ENCODE measurements at regions not wholly inside any gene's neighbourhood (a gene's known extent, or its start where the extent isn't known, plus 50 kb on each side); places are given as distances from the start of the nearest gene placed in this dataset.

- no peaks in the 10 kb centered on the region for H3K27me3 ChIP-seq (ENCODE audit: control insufficient read depth, insufficient read depth, low read length)
- H3K4me3 ChIP-seq (ENCODE audit: low read length) = peak overlapping the region; percentile 34
- peak; percentile 7 to 60 for DNase-seq
- WGBS (ENCODE audit: insufficient coverage, low lambda C conversion rate) = 3% methylated on average over 10 of the region's 11 CpGs
- peaks cover 7% of the 10 kb centered on the region for H3K9me3 ChIP-seq (ENCODE audit: control insufficient read depth, low read depth, low read length)
- no peaks in the 10 kb centered on the region for H3K36me3 ChIP-seq (ENCODE audit: control insufficient read depth, insufficient read depth, low read length)
- no peaks in the 10 kb centered on the region for H3K4me1 ChIP-seq (ENCODE audit: control insufficient read depth, insufficient read depth, low read length)
- H3K27ac ChIP-seq (ENCODE audit: low read length) = peak overlapping the region; percentile 27
Observed at GRCh38 chr4:177907736-177908424, 465.6 kb upstream of the AGA start.

- no peak for DNase-seq
- Histone ChIP-seq H3K9me3 (ENCODE audit: control insufficient read depth, low read depth, low read length) (no peaks in the 10 kb centered on the region), H3K27me3 (ENCODE audit: control insufficient read depth, insufficient read depth, low read length) (no peaks in the 10 kb centered on the region), H3K27ac (ENCODE audit: low read length) (no peak overlapping the region), H3K4me3 (ENCODE audit: low read length) (no peak overlapping the region), H3K36me3 (ENCODE audit: control insufficient read depth, insufficient read depth, low read length) (no peaks in the 10 kb centered on the region), H3K4me1 (ENCODE audit: control insufficient read depth, insufficient read depth, low read length) (no peaks in the 10 kb centered on the region)
- WGBS (ENCODE audit: insufficient coverage, low lambda C conversion rate) = 60% methylated on average over 1 of the region's 1 CpG
Observed at GRCh38 chr4:177921715-177922114, 479.5 kb upstream of the AGA start.

DNA sequence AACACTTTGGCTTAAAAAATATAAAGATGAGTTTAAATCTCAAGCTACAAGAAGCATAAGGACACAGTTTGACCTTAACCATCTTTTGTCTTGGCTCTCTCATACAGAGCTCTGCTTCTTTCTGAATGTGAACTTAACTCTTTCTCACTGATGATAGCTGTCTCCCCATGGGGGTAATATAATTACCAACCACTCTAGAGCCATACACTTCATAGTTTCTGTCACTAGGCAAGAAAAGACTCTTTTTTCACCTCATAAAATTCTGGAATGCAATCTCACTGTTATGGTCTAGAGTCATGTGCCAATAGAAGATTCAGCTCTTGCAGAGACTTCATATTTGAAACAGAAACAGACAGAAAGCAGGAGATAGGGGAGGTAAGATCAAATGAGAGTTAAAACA lies 481.7 kb upstream of the AGA start:
- Histone ChIP-seq H3K4me1 (ENCODE audit: control insufficient read depth, insufficient read depth, low read length) (no peaks in the 10 kb centered on the region), H3K9me3 (ENCODE audit: control insufficient read depth, low read depth, low read length) (no peaks in the 10 kb centered on the region), H3K27me3 (ENCODE audit: control insufficient read depth, insufficient read depth, low read length) (no peaks in the 10 kb centered on the region), H3K36me3 (ENCODE audit: control insufficient read depth, insufficient read depth, low read length) (no peaks in the 10 kb centered on the region), H3K27ac (ENCODE audit: low read length) (no peak overlapping the region), H3K4me3 (ENCODE audit: low read length) (no peak overlapping the region)
- DNase-seq = no peak

DNA sequence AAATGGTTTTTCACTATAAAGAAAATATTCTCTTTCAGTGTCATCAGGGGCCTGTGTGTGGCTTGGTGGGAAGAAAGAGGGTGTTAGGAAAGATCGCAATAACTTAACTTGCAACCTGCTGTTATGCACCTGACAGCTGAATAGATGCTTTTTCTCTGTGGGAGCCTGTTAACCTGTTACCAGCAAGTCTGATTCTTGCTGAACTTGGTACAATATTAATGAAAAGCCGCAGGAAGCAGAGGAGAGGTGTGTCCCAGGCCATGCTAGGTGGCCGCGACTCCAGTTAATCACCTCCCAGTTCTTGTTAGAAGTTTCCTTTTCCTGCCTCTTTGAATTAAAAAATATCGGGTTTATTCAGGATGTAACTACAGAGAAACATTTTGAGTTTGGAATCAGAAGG lies 494.8 kb upstream of the AGA start:
- Histone ChIP-seq H3K4me3 (ENCODE audit: low read length) (no peak overlapping the region), H3K27ac (ENCODE audit: low read length) (no peak overlapping the region), H3K4me1 (ENCODE audit: control insufficient read depth, insufficient read depth, low read length) (no peaks in the 10 kb centered on the region), H3K27me3 (ENCODE audit: control insufficient read depth, insufficient read depth, low read length) (no peaks in the 10 kb centered on the region), H3K36me3 (ENCODE audit: control insufficient read depth, insufficient read depth, low read length) (no peaks in the 10 kb centered on the region), H3K9me3 (ENCODE audit: control insufficient read depth, low read depth, low read length) (no peaks in the 10 kb centered on the region)
- DNase-seq = no peak
- 90% methylated on average over 1 of the region's 5 CpGs for WGBS (ENCODE audit: insufficient coverage, low lambda C conversion rate)

DNA sequence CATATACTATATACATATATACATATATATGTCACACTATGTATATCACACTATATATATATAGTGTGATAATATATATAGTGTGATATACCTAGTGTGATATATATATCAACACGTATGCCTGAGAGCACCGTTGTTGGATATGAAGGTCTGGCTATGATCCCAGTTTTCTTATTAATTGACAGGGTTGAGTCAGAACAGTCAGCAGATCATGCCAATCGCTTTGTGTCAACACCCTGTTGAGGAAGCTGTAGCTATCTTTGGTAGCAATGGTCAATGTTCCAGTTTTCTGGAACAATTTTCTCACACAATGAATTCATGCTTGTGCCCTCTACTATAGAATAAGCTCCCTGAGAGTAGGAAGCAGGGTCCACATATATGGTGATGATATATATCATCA lies 496.0 kb upstream of the AGA start:
- DNase-seq = no peak
- no peaks in the 10 kb centered on the region for H3K9me3 ChIP-seq (ENCODE audit: control insufficient read depth, low read depth, low read length)
- H3K4me1 ChIP-seq (ENCODE audit: control insufficient read depth, insufficient read depth, low read length) = no peaks in the 10 kb centered on the region
- no peaks in the 10 kb centered on the region for H3K36me3 ChIP-seq (ENCODE audit: control insufficient read depth, insufficient read depth, low read length)
- H3K27ac ChIP-seq (ENCODE audit: low read length) = no peak overlapping the region
- H3K4me3 ChIP-seq (ENCODE audit: low read length) = no peak overlapping the region
- WGBS (ENCODE audit: insufficient coverage, low lambda C conversion rate) = 100% methylated on average over 1 of the region's 3 CpGs
- H3K27me3 ChIP-seq (ENCODE audit: control insufficient read depth, insufficient read depth, low read length) = no peaks in the 10 kb centered on the region

GRCh38 chr4:177945268-177945667 lies 503.0 kb upstream of the AGA start:
- no peak for DNase-seq
- H3K4me3 ChIP-seq (ENCODE audit: low read length) = no peak overlapping the region
- H3K27me3 ChIP-seq (ENCODE audit: control insufficient read depth, insufficient read depth, low read length) = no peaks in the 10 kb centered on the region
- no peaks in the 10 kb centered on the region for H3K36me3 ChIP-seq (ENCODE audit: control insufficient read depth, insufficient read depth, low read length)
- no CpG with 5 or more reads among the region's 2 CpGs for WGBS (ENCODE audit: insufficient coverage, low lambda C conversion rate)
- peaks cover 3% of the 10 kb centered on the region for H3K4me1 ChIP-seq (ENCODE audit: control insufficient read depth, insufficient read depth, low read length)
- H3K9me3 ChIP-seq (ENCODE audit: control insufficient read depth, low read depth, low read length) = no peaks in the 10 kb centered on the region
- no peak overlapping the region for H3K27ac ChIP-seq (ENCODE audit: low read length)

- Histone ChIP-seq H3K36me3 (ENCODE audit: control insufficient read depth, insufficient read depth, low read length) (no peaks in the 10 kb centered on the region), H3K4me3 (ENCODE audit: low read length) (no peak overlapping the region), H3K9me3 (ENCODE audit: control insufficient read depth, low read depth, low read length) (no peaks in the 10 kb centered on the region), H3K4me1 (ENCODE audit: control insufficient read depth, insufficient read depth, low read length) (peaks cover 3% of the 10 kb centered on the region), H3K27me3 (ENCODE audit: control insufficient read depth, insufficient read depth, low read length) (no peaks in the 10 kb centered on the region), H3K27ac (ENCODE audit: low read length) (no peak overlapping the region)
- DNase-seq = no peak
- WGBS (ENCODE audit: insufficient coverage, low lambda C conversion rate) = 90% methylated on average over 1 of the region's 1 CpG
Observed at GRCh38 chr4:177947607-177948006, 505.4 kb upstream of the AGA start.

DNA sequence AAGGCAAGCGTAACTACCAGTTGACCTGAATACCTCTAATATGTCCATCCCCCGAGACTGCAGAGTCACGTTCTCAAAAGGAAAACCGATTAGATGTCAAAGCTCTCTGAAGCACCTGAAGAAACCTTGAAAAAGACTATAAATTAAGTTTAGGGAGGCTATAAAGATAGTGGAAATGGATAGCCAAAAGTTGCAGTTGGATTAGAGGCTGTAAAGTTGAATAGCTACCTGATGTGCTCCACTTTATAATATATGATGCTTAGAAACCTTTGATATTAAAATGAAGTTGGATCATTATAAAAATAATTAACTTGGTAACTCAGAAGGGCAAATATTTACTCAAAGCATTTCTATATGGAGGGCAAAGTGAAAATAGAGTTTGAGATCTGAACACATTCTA lies 506.6 kb upstream of the AGA start:
- Histone ChIP-seq H3K36me3 (ENCODE audit: control insufficient read depth, insufficient read depth, low read length) (no peaks in the 10 kb centered on the region), H3K27me3 (ENCODE audit: control insufficient read depth, insufficient read depth, low read length) (no peaks in the 10 kb centered on the region), H3K27ac (ENCODE audit: low read length) (no peak overlapping the region), H3K4me1 (ENCODE audit: control insufficient read depth, insufficient read depth, low read length) (peaks cover 3% of the 10 kb centered on the region), H3K4me3 (ENCODE audit: low read length) (no peak overlapping the region), H3K9me3 (ENCODE audit: control insufficient read depth, low read depth, low read length) (no peaks in the 10 kb centered on the region)
- peak in 1 of 2 donors; percentile 2 for DNase-seq
- WGBS (ENCODE audit: insufficient coverage, low lambda C conversion rate) = no CpG with 5 or more reads among the region's 4 CpGs

GRCh38 chr4:177951026-177951425 lies 508.8 kb upstream of the AGA start:
- 92% methylated on average over 2 of the region's 2 CpGs for WGBS (ENCODE audit: insufficient coverage, low lambda C conversion rate)
- H3K36me3 ChIP-seq (ENCODE audit: control insufficient read depth, insufficient read depth, low read length) = no peaks in the 10 kb centered on the region

DNA sequence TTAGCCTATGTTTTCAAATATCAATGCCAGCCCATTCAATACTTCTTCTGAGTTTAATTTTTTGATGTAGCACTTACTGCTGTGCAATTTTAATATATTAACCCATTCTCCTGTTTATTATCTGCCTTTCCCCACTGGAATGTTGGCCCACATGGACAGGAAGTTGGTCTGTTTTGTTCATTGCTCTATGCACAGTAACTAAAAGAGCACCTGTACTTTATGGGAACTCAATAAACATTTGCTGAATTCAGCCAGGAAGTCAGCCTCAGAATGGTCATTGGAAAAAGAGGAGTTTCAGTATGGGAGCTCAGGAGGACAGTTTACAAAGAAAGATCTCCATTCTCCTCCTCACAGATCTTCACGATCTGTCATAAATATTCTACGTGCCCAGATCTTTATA lies 510.5 kb upstream of the AGA start:
- no peak overlapping the region for H3K4me3 ChIP-seq (ENCODE audit: low read length)
- DNase-seq = no peak
- H3K27me3 ChIP-seq (ENCODE audit: control insufficient read depth, insufficient read depth, low read length) = no peaks in the 10 kb centered on the region
- no peaks in the 10 kb centered on the region for H3K36me3 ChIP-seq (ENCODE audit: control insufficient read depth, insufficient read depth, low read length)
- H3K4me1 ChIP-seq (ENCODE audit: control insufficient read depth, insufficient read depth, low read length) = peaks cover 3% of the 10 kb centered on the region
- no peaks in the 10 kb centered on the region for H3K9me3 ChIP-seq (ENCODE audit: control insufficient read depth, low read depth, low read length)
- no CpG with 5 or more reads among the region's 2 CpGs for WGBS (ENCODE audit: insufficient coverage, low lambda C conversion rate)
- no peak overlapping the region for H3K27ac ChIP-seq (ENCODE audit: low read length)

More at GRCh38 chr4:177951026-177951425, 508.8 kb upstream of the AGA start:
- Histone ChIP-seq H3K27ac (ENCODE audit: low read length) (no peak overlapping the region), H3K9me3 (ENCODE audit: control insufficient read depth, low read depth, low read length) (no peaks in the 10 kb centered on the region), H3K4me1 (ENCODE audit: control insufficient read depth, insufficient read depth, low read length) (peaks cover 3% of the 10 kb centered on the region), H3K27me3 (ENCODE audit: control insufficient read depth, insufficient read depth, low read length) (no peaks in the 10 kb centered on the region), H3K4me3 (ENCODE audit: low read length) (no peak overlapping the region)
- no peak for DNase-seq

DNA sequence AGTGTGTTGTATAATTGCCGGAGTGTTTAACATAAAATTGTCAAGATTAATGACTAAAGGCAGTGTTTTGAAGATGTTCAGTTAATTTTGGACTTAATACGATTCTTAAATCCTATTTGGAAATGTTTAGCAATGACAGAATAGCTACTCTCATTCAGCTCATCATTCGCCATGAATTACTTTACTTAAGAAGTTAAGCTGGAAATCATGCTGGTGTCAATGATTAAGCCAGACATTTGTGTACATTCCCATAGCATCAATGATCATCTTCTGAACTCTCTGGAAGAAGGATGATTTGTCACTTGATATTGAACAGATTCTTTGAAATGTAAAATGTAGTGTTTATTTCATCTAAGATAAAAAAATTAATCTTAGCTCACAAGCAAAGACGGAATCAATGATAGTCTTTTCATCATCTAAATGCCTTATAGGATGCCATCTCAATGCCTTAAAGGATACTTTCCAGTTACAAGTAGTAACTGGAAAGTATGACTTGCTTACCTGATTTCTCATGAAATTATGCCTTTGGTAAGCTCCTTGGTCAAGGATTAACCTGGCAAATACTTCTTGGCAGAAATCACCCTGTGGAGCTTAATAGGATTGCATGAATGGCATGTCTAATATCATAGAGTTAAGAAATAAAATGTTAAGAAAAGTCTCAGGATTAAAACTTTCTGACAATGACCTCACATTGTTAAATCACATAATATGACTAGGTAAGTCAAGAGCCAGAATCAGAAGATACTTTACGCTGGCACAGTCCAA lies 515.5 kb upstream of the AGA start:
- no peak for DNase-seq
- Histone ChIP-seq H3K27ac (ENCODE audit: low read length) (no peak overlapping the region), H3K9me3 (ENCODE audit: control insufficient read depth, low read depth, low read length) (no peaks in the 10 kb centered on the region), H3K27me3 (ENCODE audit: control insufficient read depth, insufficient read depth, low read length) (no peaks in the 10 kb centered on the region), H3K36me3 (ENCODE audit: control insufficient read depth, insufficient read depth, low read length) (no peaks in the 10 kb centered on the region), H3K4me1 (ENCODE audit: control insufficient read depth, insufficient read depth, low read length) (no peaks in the 10 kb centered on the region), H3K4me3 (ENCODE audit: low read length) (no peak overlapping the region)
- 81% methylated on average over 3 of the region's 5 CpGs for WGBS (ENCODE audit: insufficient coverage, low lambda C conversion rate)
